Lower leg skin (tissue), 3 donors: ENCODE measurements at regions not wholly inside any gene's neighbourhood (a gene's known extent, or its start where the extent isn't known, plus 50 kb on each side); places are given as distances from the start of the nearest gene placed in this dataset.

ENCODE experiments used
- CTCF ChIP-seq, 3 donors: fragments of 450-650 bp; IDR thresholded peaks; one replicate each; pipeline ENCODE4 v1.5.1; 2016; ENCODE audit warnings: antibody characterized with exemption in 3 of 3, mild to moderate bottlenecking in 3 of 3, moderate library complexity in 2 of 3
- POLR2A ChIP-seq, 2 donors: fragments of 450-650 bp; IDR thresholded peaks; one replicate each; pipeline ENCODE4 v1.6.1; 2016 to 2017; ENCODE audit warnings: antibody characterized with exemption in 2 of 2, mild to moderate bottlenecking in 1 of 2, moderate library complexity in 1 of 2

- TF ChIP-seq CTCF (IDR thresholded peaks at IDR 0.05) (no peak), POLR2A (IDR thresholded peaks at IDR 0.05) (no peak)
These were observed 1470.9 kb downstream of the UQCRFS1 start for GRCh38 chr19:27742041-27742440.
